OCI-LY7 (cell line): ENCODE measurements at regions not wholly inside any gene's neighbourhood (a gene's known extent, or its start where the extent isn't known, plus 50 kb on each side); places are given as distances from the start of the nearest gene placed in this dataset.

Experiments used
- BruUV-seq: library from RNA; stranded (reverse); fragments of 400-500 nt; replicated peaks from 2 replicates; lab custom pipeline; 2021; lab: Mats Ljungman, UMichigan
- CTCF ChIA-PET: fragments of 300-600 bp; sonication (Branson Sonifier 250); formaldehyde crosslinking; loops from one replicate; lab custom pipeline; 2022; ENCODE audit warnings: antibody characterized with exemption; ENCODE audit not compliant: unreplicated experiment; lab: Charles Lee
- POLR2A ChIA-PET: fragments of 300-600 bp; sonication (Branson Sonifier 250); formaldehyde crosslinking; loops from one replicate; lab custom pipeline; 2022; ENCODE audit warnings: antibody characterized with exemption; lab: Charles Lee
- DNase-seq: peaks from one replicate; pipeline ENCODE4 v3.0.0-alpha.2; 2015; ENCODE audit warnings: low spot score
- H2AFZ ChIP-seq: fragments of 200-600 bp; sonication (generic), shearing (Covaris generic); 2 replicates; pipeline ENCODE4 v1.6.1; 2014; ENCODE audit warnings: mild to moderate bottlenecking, antibody characterized with exemption, low read length, moderate library complexity
- H3K27ac ChIP-seq: fragments of 200-600 bp; sonication (generic); 2 replicates; pipeline ENCODE4 v1.5.1; 2014; ENCODE audit warnings: mixed run types, low read depth, mild to moderate bottlenecking, moderate library complexity, low read length, inconsistent platforms; ENCODE audit not compliant: poor library complexity, severe bottlenecking
- H3K36me3 ChIP-seq: fragments of 200-600 bp; sonication (generic); 2 replicates; pipeline ENCODE4 v1.6.1; 2014; ENCODE audit warnings: mild to moderate bottlenecking, antibody characterized with exemption, low read length, moderate library complexity, mixed read lengths; ENCODE audit not compliant: insufficient read depth
- H3K4me1 ChIP-seq: fragments of 200-600 bp; sonication (generic); 2 replicates; pipeline ENCODE4 v1.5.1; 2014; ENCODE audit warnings: mild to moderate bottlenecking, low read length; ENCODE audit not compliant: insufficient read depth, poor library complexity, severe bottlenecking
- H3K4me2 ChIP-seq: fragments of 200-600 bp; sonication (generic); 2 replicates; pipeline ENCODE4 v1.6.1; 2014; ENCODE audit warnings: mild to moderate bottlenecking, low read length
- H3K4me3 ChIP-seq: fragments of 200-600 bp; sonication (generic); 2 replicates; pipeline ENCODE4 v1.5.1; 2014; ENCODE audit warnings: mild to moderate bottlenecking, low read depth, low read length; ENCODE audit not compliant: poor library complexity, severe bottlenecking
- H3K79me2 ChIP-seq: fragments of 200-600 bp; sonication (generic); 2 replicates; pipeline ENCODE4 v1.6.1; 2016; ENCODE audit warnings: low read depth, mild to moderate bottlenecking, low read length, moderate library complexity, mixed read lengths; ENCODE audit not compliant: insufficient read depth
- H3K9me2 ChIP-seq: fragments of 200-600 bp; sonication (generic); 2 replicates; pipeline ENCODE4 v1.6.1; 2016; ENCODE audit warnings: mild to moderate bottlenecking, low read length, mixed read lengths; ENCODE audit not compliant: insufficient read depth
- H3K9me3 ChIP-seq: fragments of 200-600 bp; sonication (generic); 2 replicates; pipeline ENCODE4 v1.6.1; 2014; ENCODE audit warnings: mild to moderate bottlenecking, mixed run types, low read length, mixed read lengths
- H4K20me1 ChIP-seq: fragments of 200-600 bp; sonication (generic); 2 replicates; pipeline ENCODE4 v1.6.1; 2014; ENCODE audit warnings: mild to moderate bottlenecking, antibody characterized with exemption, low read length, moderate library complexity, mixed read lengths; ENCODE audit not compliant: insufficient read depth
- EZH2phosphoT487 ChIP-seq: fragments of 200-600 bp; sonication (generic); IDR thresholded peaks from 2 replicates; pipeline ENCODE4 v1.6.1; 2018; ENCODE audit warnings: low read depth, borderline replicate concordance, mild to moderate bottlenecking, mixed run types, antibody characterized with exemption, low read length, moderate library complexity, mixed read lengths
- intact Hi-C: fragments of 100-400 bp; cut with micrococcal nuclease; formaldehyde crosslinking; loops from one replicate; pipeline ENCODE4 v1.10.0; 2022; ENCODE audit not compliant: unreplicated experiment
- TF ChIP-seq, protein P1 (sequence below): fragments of 200-600 bp; sonication (generic); conservative IDR thresholded peaks from 2 replicates; pipeline ENCODE4 v1.5.1; 2014; ENCODE audit warnings: mild to moderate bottlenecking, antibody characterized with exemption, low read length, moderate library complexity, mixed read lengths

DNA sequence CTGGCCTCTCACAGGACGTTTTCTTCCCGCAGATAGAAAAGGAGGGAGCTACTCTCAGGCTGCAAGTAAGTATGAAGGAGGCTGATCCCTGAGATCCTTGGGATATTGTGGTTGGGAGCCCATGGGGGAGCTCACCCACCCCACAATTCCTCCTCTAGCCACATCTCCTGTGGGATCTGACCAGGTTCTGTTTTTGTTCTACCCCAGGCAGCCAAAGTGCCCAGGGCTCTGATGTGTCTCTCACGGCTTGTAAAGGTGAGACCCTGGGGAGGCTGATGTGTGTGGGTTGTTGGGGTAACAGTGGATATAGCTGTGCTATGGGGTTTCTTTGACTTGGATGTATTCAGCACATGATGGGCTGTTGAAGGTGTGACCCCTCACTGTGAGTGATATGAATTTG lies 52.0 kb upstream of the POLR1H start:
- Histone ChIP-seq H3K36me3 (no peaks in the 10 kb centered on the region), H4K20me1 (no peaks in the 10 kb centered on the region), H3K79me2 (no peaks in the 10 kb centered on the region), H3K4me1 (no peaks in the 10 kb centered on the region), H3K4me2 (no peak overlapping the region), H2AFZ (no peak overlapping the region), H3K9me3 (no peaks in the 10 kb centered on the region), H3K9me2 (no peaks in the 10 kb centered on the region), H3K27ac (no peak overlapping the region), H3K4me3 (no peak overlapping the region)
- BruUV-seq = no TSS peak
- no peak for DNase-seq
- intact Hi-C loops = no loop called here
- ChIA-PET CTCF (no interaction called here), POLR2A (interaction anchor here (1.1 kb wide), 1 partner anchor 42 kb away, joined by 3 read pairs; no protein-coding TSS in a partner anchor)
- no peak for TF ChIP-seq EZH2phosphoT487
- TF ChIP-seq, protein P1, sequence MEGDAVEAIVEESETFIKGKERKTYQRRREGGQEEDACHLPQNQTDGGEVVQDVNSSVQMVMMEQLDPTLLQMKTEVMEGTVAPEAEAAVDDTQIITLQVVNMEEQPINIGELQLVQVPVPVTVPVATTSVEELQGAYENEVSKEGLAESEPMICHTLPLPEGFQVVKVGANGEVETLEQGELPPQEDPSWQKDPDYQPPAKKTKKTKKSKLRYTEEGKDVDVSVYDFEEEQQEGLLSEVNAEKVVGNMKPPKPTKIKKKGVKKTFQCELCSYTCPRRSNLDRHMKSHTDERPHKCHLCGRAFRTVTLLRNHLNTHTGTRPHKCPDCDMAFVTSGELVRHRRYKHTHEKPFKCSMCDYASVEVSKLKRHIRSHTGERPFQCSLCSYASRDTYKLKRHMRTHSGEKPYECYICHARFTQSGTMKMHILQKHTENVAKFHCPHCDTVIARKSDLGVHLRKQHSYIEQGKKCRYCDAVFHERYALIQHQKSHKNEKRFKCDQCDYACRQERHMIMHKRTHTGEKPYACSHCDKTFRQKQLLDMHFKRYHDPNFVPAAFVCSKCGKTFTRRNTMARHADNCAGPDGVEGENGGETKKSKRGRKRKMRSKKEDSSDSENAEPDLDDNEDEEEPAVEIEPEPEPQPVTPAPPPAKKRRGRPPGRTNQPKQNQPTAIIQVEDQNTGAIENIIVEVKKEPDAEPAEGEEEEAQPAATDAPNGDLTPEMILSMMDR = no peak
